COLO668 (cell line): ENCODE measurements at regions not wholly inside any gene's neighbourhood (a gene's known extent, or its start where the extent isn't known, plus 50 kb on each side); places are given as distances from the start of the nearest gene placed in this dataset.
"Not testable (repeated sequence)": the region's sequence is repeated elsewhere in the genome, so short reads cannot be mapped to it uniquely, and the experiment has no call there.

Experiments used
- DNase-seq: peaks from one replicate; lab custom pipeline; 2025; ENCODE audit not compliant: unreplicated experiment; lab: John Stamatoyannopoulos, UW

DNA sequence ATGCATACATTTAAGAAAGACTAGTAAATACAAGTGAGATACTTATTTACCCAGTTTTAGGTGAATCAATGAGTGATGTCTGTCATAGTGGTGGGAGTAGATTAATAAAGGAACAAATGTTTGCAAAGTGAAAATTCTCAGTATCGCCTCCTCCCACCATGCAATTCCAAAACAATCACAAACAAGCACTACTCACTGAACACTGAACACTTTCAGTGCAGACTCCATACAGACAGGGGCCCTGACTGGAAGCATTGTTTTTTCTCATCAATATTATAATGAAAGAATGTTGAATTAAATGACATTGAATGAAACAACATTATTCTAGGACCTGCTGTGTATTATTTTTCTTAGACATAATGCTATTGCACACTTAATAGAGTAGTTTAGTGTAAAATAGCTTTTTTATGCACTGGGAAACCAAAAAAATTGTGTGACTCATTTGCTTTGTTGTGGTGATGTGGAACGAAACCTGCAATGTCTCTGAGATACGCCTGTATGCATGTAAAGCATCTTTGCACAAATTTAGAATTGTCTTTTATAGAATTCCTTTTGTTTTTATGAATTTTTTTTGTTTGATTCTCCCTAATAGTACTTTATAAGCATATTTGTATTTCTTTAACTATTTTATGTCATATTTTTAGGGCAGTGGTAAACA, 317.5 kb downstream of the UTRN start:
- no peak for DNase-seq

DNA sequence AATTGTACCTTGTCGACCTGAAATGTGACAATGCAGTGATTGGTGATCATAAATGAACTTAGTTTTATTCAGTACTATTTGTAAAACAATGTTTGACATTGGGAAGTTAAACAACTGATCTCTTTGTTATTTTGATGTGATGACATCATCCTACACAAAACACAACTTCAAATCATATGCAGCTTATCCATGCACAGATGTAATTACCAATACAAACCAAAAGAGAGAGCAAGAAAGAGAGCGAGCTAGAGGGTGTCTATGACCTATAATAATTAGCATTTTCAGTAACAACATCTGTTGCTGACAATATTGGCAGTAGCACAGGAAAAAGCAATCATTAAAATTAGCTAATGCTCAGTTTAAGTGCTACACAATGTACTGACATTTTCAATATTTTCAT, 320.9 kb downstream of the UTRN start:
- no peak for DNase-seq

DNA sequence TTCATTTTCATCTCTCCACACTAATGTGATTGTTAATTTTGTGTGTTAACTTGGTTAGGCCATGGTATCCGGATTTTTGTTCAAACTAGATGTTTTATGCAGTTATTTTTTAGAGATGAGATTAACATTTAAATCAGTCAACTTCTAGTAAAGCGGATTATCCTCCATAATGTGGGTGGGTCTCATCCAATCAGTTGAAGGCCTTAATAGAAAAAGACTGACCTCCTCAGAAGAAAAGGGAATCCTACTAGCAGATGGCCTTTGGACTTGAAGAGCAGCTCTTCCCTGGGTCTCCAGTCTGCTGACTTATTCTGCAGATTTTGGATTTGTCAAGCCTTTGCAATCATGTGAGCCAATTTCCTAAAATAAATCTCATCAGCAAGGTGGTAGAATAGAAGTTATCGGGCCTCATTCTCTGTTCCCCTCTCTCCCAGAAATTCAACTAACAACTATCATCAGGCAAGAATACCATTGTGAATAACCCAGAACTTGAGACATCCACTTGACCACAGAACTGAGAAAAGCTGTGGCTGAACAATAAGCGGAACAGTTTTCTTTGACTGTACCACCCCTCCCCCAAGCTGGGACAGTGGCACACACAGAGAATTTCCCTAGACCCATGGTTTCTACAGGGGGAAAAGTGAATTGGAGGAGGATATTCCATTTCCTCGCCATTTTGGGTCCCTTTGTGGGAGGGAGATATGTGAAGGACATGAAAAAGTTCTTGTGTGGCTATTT, 323.0 kb downstream of the UTRN start:
- DNase-seq = no peak

DNA sequence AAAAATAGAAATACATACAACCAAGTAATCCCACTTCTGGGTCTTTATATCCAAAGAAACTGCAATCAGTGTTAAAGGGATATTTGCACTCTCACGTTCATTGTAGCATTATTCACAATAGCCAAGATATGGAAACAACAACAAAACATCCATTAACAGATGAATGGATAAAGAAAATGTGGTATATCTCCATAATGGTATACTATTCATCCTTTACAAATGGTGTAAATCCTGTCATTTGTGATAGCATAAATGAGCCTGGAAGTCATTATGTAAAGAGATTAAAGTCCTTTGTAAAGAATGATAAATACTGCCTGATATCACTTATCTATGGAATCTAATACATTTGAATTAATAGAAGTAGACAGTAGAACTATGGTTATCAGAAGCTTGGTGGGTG, 327.7 kb downstream of the UTRN start:
- no peak for DNase-seq

DNA sequence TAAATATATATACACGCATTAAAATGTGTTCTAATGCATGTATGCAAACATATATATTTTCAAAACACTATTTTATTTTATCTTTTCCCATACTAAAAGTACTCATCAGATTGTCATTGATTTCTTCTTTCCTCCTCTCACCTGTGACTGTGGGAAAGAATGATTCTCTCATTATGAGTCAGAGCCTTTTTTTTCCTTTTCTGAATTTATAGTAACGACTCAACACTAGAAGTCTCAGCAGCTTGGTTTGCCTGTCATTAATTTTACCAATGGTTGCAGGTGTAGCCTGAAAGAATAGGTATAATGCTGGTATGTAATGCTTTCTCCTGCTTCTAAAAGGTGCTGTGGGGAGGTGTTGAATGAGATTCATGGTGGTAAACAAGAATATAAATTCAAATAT, 328.7 kb downstream of the UTRN start:
- DNase-seq = no peak

DNA sequence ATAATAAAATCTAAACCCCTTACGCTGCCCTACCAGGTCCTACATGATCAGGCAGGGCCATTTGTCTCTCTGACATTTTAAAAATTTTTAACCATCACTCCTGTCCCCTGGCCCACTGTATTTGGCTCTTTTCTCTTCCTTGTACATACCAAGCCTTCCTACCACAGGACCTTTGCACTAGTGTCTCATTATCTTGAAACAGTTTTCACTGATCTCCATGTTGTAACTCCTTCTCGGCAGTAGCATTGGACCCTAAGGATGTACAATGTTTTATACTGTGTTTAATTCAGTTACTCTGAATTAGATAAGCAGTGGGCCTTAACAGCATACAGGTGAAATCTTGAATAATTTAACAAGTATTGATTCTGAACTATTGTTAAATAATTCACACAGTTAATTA, 330.7 kb downstream of the UTRN start:
- DNase-seq = no peak

DNA sequence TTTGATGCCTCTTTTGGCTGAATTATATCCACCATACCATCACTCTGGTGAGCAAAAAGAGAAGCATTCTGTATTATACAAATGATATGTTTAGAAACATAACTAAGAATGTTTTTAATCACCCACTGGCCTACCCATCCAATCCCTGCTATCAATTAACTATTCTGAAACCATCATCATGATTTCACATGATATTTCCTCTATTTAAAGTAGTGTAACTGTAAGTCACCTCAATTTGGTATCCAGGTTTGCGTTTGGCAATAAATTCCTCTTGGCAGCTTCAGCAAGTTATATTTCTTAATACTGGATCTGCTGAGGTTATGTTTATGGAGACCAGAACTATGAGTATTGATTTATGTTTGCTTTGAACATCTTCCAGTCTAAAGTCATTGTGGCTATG, 332.1 kb downstream of the UTRN start:
- DNase-seq = no peak

DNA sequence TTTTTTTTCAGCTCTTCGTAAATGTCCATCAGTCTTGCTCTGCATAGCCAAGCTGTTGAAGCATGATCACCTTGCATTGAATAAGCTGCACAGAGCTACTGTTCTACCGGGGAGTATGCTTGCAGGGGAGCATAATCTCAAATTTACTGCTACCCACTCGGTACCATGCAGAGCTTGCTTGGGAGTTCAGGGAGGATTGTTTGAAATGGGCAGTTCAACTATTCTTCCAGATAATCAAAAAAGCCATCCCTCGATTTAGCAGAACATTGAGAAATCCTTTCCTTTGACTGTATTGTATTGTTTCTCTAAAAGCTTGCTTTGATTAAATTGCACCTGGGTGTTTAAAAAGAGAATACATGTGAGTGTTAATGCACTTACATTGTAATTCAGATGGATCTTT, 332.6 kb downstream of the UTRN start:
- DNase-seq = no peak

DNA sequence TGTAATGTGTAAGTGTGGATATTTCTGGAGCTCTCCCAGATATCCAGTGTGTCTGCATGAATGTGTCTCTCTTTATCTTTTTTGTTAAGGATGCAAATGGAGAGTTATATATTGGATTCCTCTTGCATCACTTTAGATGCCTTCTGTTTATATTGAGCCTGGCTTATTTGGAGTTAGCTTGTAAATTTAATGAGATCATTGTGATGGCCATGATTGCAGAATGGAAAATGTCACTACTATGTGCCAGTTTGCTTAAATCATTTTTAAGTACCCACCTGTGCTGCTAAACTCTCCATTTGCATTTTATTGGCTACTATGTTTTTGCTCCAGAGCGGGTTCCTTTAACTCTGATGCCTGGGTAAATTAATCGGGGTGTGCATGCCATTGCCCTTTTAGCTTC, 334.8 kb downstream of the UTRN start:
- DNase-seq = no peak

DNA sequence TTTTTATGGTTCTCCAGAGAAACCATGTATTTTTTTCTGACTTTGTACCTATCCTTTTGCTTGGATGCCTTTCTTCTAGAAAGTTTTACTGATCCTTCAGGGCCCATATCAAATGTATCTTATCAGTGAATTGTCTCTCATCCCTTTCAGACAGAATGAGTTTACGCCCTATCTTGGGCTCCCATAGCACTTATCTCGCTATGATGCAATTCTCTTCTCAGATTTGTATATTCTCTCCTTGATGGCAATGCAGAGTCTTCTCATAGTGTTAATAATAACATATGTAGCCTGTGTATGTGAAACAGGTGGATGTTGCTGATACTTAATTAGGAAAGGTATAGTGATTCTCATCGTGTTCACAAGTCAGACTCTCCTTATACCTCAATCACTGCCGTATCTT, 336.2 kb downstream of the UTRN start:
- no peak for DNase-seq

DNA sequence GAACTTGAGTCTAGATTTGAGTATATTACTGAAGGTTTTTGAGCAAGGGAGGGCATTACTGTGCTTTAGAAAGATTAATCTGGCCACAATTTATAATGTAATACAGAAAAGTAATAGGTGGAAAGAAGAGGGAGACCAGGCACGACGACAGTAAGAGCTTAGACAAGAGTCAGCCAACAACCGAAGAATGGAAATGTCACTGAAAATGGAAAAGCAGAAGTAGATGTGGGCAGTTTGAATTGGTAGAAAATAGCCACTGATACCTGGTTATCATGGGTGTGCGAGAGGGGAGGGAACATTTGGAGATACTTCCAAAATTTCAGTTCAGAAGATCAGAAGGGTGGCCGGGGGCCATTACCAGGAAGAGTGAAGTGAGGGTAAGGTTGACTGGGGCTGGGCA, 339.1 kb downstream of the UTRN start:
- DNase-seq = no peak

DNA sequence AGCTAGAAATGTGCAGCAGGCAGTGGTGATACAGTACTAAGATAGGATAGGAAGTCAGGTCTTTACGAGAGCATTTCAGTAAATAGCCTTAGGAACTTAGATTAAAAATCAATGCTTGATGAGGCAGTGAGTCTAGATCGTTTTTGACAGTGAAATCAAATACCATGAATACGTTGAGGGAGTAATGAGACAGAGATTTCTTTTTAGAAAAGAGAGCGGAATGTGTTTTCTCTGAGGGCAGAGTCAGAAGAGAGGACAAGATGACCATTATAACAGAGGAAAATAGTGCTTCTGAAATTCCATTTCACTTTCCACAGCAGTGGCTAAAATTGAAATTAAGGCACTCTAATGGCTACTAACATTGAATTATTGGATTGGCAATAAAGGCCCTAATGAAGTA, 339.6 kb downstream of the UTRN start:
- DNase-seq = no peak

DNA sequence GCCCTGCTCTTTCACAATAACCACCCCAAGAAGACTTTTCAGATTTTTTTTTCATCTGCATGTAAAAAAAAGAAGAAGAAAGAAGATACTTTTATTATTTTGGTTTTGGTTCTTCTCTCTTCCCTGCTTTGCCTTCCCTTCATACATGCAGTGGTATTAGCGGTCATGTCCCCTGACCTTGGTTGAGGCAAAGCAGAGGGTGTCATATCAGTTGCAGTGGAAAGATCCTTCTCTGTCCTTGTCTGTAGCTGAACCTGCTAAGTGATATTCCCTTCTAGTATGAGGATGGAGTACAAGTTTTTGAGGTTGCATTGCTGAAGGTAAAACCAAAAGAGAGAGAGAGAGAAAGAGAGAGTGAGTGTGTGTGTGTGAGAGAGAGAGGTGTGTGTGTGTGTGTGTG, 345.7 kb downstream of the UTRN start:
- no peak for DNase-seq

DNA sequence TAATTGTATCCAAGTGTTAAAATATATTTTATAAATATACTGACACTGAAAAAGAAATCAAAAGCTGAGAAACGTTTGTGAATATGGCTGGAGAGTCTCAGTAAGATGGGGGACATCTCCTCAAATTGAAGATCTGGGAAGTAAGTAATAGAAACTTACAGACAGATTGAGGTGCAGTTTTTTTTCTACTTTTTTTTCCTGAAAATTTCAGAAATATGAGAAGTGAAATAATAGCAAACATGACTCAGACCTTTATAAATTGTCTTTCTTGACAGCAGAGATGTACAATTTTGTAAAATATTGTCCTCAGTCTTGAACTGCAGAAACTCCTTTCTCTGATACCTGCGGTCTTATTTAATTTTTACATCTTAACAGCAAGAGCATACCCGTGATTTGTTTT, 347.1 kb downstream of the UTRN start:
- no peak for DNase-seq

DNA sequence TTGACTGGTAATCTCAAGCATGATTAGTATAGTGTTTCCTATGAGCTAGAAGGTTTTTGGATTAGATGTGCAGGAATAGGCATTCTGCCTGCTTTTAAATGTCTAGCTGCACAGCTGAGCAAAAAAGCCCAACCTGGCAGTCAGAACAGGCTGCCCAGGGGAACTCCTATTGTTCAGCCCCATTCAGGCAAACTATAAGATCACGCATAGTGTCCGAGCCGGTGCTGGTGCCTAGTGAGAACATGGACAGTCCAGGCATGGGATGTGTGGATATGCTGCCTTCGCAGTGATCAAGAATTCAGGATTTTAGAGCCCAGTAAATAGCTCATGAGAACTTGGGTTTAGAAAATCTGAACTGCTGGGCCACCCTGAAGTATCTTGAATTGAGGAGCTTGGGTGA, 348.8 kb downstream of the UTRN start:
- no peak for DNase-seq

DNA sequence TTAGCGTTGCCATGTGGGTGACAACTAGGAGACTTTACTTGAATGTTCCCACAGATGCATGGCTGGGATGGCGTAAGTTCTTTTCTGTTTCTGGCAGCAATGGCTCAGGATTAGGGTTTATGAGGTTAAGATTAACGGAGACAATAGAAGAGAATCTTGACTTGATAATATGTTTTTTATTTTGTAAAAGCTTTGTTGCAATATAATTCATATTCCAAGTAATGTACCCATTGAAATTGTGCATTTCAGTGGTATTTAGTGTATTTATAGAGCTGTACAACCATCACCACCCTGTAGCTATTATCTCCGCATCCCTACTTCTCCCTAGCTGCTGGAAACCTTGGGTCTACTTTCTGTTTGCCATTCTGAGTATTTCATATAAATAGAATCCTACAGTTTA, 349.2 kb downstream of the UTRN start:
- DNase-seq = no peak

DNA sequence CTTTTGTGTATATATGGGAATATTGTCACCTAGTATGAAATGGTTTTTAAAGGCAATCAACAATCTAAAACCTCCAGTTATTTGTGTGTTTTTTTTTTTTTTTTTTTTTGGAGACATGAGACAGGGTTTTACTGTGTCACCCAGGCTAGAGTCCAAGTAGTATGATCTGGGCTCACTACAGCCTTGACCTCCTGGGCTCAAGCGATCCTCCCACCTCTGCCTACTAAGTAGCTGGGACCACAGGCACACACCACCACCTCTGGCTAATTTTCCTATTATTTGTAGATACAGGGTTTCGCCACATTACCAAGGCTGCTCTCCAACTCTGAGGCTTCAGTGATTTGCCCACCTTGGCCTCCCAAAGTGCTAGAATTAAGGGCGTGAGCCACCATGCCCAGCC, 349.9 kb downstream of the UTRN start:
- DNase-seq = no peak

DNA sequence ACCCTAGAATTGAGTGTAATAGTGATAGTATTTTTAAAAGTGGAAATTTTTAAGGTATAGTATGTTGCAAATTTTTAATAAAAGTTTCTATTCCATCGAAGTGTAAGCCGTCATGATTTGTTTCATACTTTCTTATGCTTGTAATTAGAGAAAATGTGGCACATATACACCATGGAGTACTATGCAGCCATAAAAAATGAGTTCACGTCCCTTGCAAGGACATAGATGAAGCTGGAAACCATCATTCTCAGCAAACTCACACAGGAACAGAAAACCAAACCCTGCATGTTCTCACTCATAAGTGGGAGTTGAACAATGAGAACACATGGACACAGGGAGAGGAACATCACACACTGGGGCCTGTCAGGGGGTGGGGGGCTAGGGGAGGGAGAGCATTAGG, 350.9 kb downstream of the UTRN start:
- DNase-seq = not testable (repeated sequence)

DNA sequence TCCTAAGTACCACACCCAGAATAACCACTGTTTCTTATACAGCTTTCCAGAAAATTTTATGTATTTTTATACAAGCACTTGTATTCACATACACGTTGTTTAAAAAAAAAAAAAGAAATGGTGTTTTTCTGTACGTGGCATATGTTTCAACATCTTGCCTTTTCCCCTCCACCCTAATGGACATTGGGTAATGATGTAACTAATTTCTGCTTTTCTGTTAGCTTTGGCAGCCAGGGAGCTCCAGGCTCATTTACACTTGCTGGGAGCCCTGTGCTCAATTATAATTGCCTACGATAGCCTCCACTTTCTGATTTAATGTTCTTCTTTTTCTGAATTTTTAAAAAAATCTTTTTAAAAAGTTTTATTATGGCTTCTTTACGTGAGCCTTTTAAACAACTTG, 352.4 kb downstream of the UTRN start:
- no peak for DNase-seq

DNA sequence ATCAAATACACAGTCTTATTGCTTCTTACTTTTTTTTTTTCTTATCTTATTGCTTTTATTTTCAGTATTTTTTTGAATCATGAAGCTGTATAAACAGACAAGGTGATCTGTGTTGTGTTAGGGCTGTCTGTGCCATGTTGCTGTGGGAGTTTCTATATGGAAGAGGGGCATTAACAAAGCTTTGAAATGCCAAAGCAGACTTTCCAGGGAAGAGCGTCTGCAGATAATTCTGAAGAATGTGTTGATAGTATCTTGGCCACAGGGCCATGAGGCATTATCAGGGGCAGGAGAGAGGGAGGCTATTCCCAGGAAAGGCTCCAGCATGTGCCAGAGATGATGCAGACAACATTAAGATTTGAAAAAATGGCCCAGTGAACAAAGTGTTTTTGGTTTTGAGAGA, 354.5 kb downstream of the UTRN start:
- no peak for DNase-seq

DNA sequence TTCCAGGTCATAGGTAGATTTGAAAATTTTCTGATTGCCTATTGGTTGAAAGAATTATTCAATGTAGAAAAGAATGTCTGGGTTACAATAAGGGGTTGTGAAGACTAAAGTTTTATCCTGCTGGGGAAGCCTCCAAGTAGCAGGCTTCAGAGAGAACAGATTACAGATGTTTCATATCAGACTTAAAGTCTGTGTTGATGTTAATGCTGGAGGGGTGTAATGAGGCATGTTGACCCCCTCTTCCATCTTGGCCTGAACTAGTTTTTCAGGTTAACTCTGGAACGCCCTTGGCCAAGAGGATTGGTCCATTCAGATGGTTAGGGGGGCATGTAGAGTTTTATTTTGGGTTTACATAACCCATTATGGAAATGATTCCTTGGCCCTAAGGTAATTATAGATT, 356.2 kb downstream of the UTRN start:
- DNase-seq = no peak

DNA sequence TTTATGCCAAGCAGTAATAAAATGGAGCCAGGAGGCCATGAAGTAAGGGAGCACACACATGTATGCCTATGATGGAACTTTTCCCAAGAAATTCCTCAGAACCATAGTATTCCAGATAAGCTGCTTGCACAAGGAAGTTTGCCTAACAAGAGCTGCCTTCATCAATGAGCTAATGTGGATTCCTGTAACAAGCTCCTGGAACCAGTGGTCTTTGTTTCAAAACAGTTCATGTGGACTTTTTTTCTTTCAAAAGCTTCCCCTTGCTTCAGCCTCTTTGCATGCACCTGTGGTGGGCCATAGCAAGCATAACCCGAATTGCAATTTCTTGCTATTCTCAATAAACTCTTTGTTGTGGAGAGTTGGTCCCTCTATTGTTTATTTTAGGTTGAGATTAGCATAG, 359.6 kb downstream of the UTRN start:
- no peak for DNase-seq
